IMR-90 (cell line): ENCODE measurements at regions not wholly inside any gene's neighbourhood (a gene's known extent, or its start where the extent isn't known, plus 50 kb on each side); places are given as distances from the start of the nearest gene placed in this dataset.

Experiments used
- ATAC-seq: fragments of 200-7000 bp; cut with Tn5 transposase; 2 replicates; pipeline ENCODE4 v1.9.1; 2020; ENCODE audit warnings: low read depth, mild to moderate bottlenecking, moderate library complexity
- BruUV-seq: library from RNA; stranded (reverse); fragments of 400-500 nt; replicated peaks from 2 replicates; lab custom pipeline; 2021; lab: Mats Ljungman, UMichigan
- CTCF ChIA-PET: fragments of 300-600 bp; formaldehyde crosslinking; extraction: SDS; loops from one replicate; lab custom pipeline; 2021; ENCODE audit warnings: antibody characterized with exemption; lab: Yijun Ruan, JAX
- POLR2A ChIA-PET: fragments of 300-600 bp; sonication (Branson Sonifier 250); formaldehyde crosslinking; loops from one replicate; lab custom pipeline; 2022; ENCODE audit warnings: antibody characterized with exemption; ENCODE audit not compliant: unreplicated experiment; lab: Charles Lee
- DNase-seq: peaks from one replicate; pipeline ENCODE4 v3.0.0; 2013
- H2AFZ ChIP-seq: replicated peaks from 2 replicates; pipeline ENCODE3; 2013; ENCODE audit warnings: low read length, mild to moderate bottlenecking; ENCODE audit not compliant: poor library complexity
- H2AK5ac ChIP-seq: 2 replicates; pipeline ENCODE4 v1.6.1; 2013; ENCODE audit warnings: low read depth, low read length, inconsistent platforms
- H2AK9ac ChIP-seq: replicated peaks from 2 replicates; pipeline ENCODE3; 2013; ENCODE audit warnings: mild to moderate bottlenecking, low read depth, low read length, moderate library complexity; ENCODE audit not compliant: poor library complexity
- H2BK120ac ChIP-seq: 2 replicates; pipeline ENCODE4 v1.6.1; 2013; ENCODE audit warnings: low read depth, low read length, inconsistent platforms
- H2BK15ac ChIP-seq: 3 replicates; pipeline ENCODE4 v1.6.1; 2013; ENCODE audit warnings: low read depth, low read length, inconsistent platforms
- H2BK20ac ChIP-seq: 2 replicates; pipeline ENCODE4 v1.6.1; 2013; ENCODE audit warnings: low read depth, mild to moderate bottlenecking, inconsistent platforms, low read length, moderate library complexity
- H2BK5ac ChIP-seq: 2 replicates; pipeline ENCODE4 v1.6.1; 2013; ENCODE audit warnings: mild to moderate bottlenecking, low read depth, low read length, inconsistent platforms; ENCODE audit not compliant: poor library complexity, severe bottlenecking
- H3K14ac ChIP-seq: replicated peaks from 2 replicates; pipeline ENCODE4 v1.6.1; 2013; ENCODE audit warnings: low read depth, low read length, inconsistent platforms
- H3K18ac ChIP-seq: 2 replicates; pipeline ENCODE4 v1.6.1; 2013; ENCODE audit warnings: low read depth, low read length, control low read depth
- H3K23ac ChIP-seq: 2 replicates; pipeline ENCODE4 v1.6.1; 2013; ENCODE audit warnings: low read depth, low read length, inconsistent platforms
- H3K27ac ChIP-seq: 2 replicates; pipeline ENCODE4 v1.5.1; 2013; ENCODE audit warnings: mild to moderate bottlenecking, control low read depth, low read length; ENCODE audit not compliant: insufficient read depth
- H3K27me3 ChIP-seq: 2 replicates; pipeline ENCODE4 v1.6.1; 2013; ENCODE audit warnings: low read length; ENCODE audit not compliant: control insufficient read depth, insufficient read depth
- H3K36me3 ChIP-seq: 2 replicates; pipeline ENCODE4 v1.6.1; 2013; ENCODE audit warnings: low read length, mixed read lengths; ENCODE audit not compliant: control insufficient read depth, insufficient read depth
- H3K4ac ChIP-seq: 2 replicates; pipeline ENCODE4 v1.6.1; 2013; ENCODE audit warnings: low read depth, low read length, inconsistent platforms
- H3K4me1 ChIP-seq: 2 replicates; pipeline ENCODE4 v1.6.1; 2013; ENCODE audit warnings: low read length, mixed read lengths; ENCODE audit not compliant: control insufficient read depth, insufficient read depth
- H3K4me2 ChIP-seq: 2 replicates; pipeline ENCODE4 v1.6.1; 2013; ENCODE audit warnings: low read depth, mild to moderate bottlenecking, control low read depth, low read length, moderate library complexity
- H3K4me3 ChIP-seq: 2 replicates; pipeline ENCODE4 v1.5.1; 2013; ENCODE audit warnings: low read depth, mild to moderate bottlenecking, control low read depth, low read length, moderate library complexity; ENCODE audit not compliant: insufficient read depth
- H3K56ac ChIP-seq: 2 replicates; pipeline ENCODE4 v1.6.1; 2013; ENCODE audit warnings: low read length, inconsistent platforms; ENCODE audit not compliant: insufficient read depth; ENCODE audit errors: extremely low read depth
- H3K79me1 ChIP-seq, 2 experiments: 2 replicates each; pipeline ENCODE4 v1.6.1; 2013; ENCODE audit warnings: low read length in 2 of 2, inconsistent platforms in 1 of 2, low read depth in 1 of 2
- H3K9ac ChIP-seq: 2 replicates; pipeline ENCODE4 v1.6.1; 2013; ENCODE audit warnings: low read depth, low read length, control low read depth
- H3K9me1 ChIP-seq: 2 replicates; pipeline ENCODE4 v1.6.1; 2013; ENCODE audit warnings: low read length, inconsistent platforms; ENCODE audit not compliant: insufficient read depth
- H3K9me3 ChIP-seq: 2 replicates; pipeline ENCODE4 v1.6.1; 2013; ENCODE audit warnings: low read length; ENCODE audit not compliant: control insufficient read depth, insufficient read depth
- H4K20me1 ChIP-seq: 2 replicates; pipeline ENCODE4 v1.6.1; 2013; ENCODE audit warnings: low read length, inconsistent platforms; ENCODE audit not compliant: insufficient read depth
- H4K5ac ChIP-seq: 2 replicates; pipeline ENCODE4 v1.6.1; 2013; ENCODE audit warnings: mild to moderate bottlenecking, low read depth, low read length, control low read depth
- H4K8ac ChIP-seq, 2 experiments: 2 replicates each; pipeline ENCODE4 v1.6.1; 2013; ENCODE audit warnings: low read depth in 2 of 2, low read length in 2 of 2, control low read depth in 1 of 2, inconsistent platforms in 1 of 2
- H4K91ac ChIP-seq: 2 replicates; pipeline ENCODE4 v1.6.1; 2013; ENCODE audit warnings: low read depth, low read length, inconsistent platforms; ENCODE audit not compliant: insufficient read depth
- BHLHE40 ChIP-seq: fragments of 150-350 bp; IDR thresholded peaks from 2 replicates; pipeline ENCODE4 v1.6.1; 2016; ENCODE audit warnings: mild to moderate bottlenecking, low read depth, low read length
- CEBPB ChIP-seq: IDR thresholded peaks from 2 replicates; pipeline ENCODE4 v1.6.1; 2012; ENCODE audit warnings: low read depth, low read length, improper control_type of control experiment
- MAFK ChIP-seq: IDR thresholded peaks from 2 replicates; pipeline ENCODE4 v1.6.1; 2012; ENCODE audit warnings: low read depth, low read length, improper control_type of control experiment
- MAZ ChIP-seq: IDR thresholded peaks from 2 replicates; pipeline ENCODE4 v1.6.1; 2012; ENCODE audit warnings: low read depth, mild to moderate bottlenecking, low read length, improper control_type of control experiment, moderate library complexity, borderline replicate concordance
- MXI1 ChIP-seq: IDR thresholded peaks from 2 replicates; pipeline ENCODE4 v1.6.1; 2012; ENCODE audit warnings: low read depth, mild to moderate bottlenecking, low read length, moderate library complexity, borderline replicate concordance
- NFE2L2 ChIP-seq: fragments of 150-350 bp; IDR thresholded peaks from 2 replicates; pipeline ENCODE4 v1.6.1; 2016; ENCODE audit warnings: low read depth, mild to moderate bottlenecking, low read length
- RAD21 ChIP-seq: IDR thresholded peaks from 2 replicates; pipeline ENCODE4 v1.6.1; 2012; ENCODE audit warnings: low read length, improper control_type of control experiment
- RFX5 ChIP-seq: IDR thresholded peaks from 2 replicates; pipeline ENCODE4 v1.8.0; 2012; ENCODE audit warnings: low read depth, mild to moderate bottlenecking, low read length, moderate library complexity
- SMC3 ChIP-seq: fragments of 150-350 bp; IDR thresholded peaks from 2 replicates; pipeline ENCODE4 v1.6.1; 2016; ENCODE audit warnings: low read depth, mild to moderate bottlenecking, antibody characterized with exemption, low read length, moderate library complexity
- WGBS, 2 experiments: methylation state at CpG; one replicate each; pipeline versions ENCODE4 v1.1.5 to v1.1.7; 2013; ENCODE audit warnings: missing lambda C conversion rate in 2 of 2; ENCODE audit not compliant: insufficient read length in 1 of 2; ENCODE audit errors: extremely low coverage in 2 of 2; 5-methylcytosine and 5-hydroxymethylcytosine counted together
- dilution Hi-C: fragments of 300-500 bp; cut with HindIII; formaldehyde crosslinking; loops from one replicate; pipeline ENCODE4 v1.14.3; 2018; ENCODE audit warnings: low sequenced_read_pairs; ENCODE audit not compliant: unreplicated experiment
- in situ Hi-C: fragments of 300-500 bp; cut with MboI; formaldehyde crosslinking; loops from 3 replicates; pipeline ENCODE4 v1.14.3; 2019; ENCODE audit warnings: low sequenced_read_pairs, inconsistent platforms, mixed read lengths
- intact Hi-C: fragments of 100-400 bp; cut with micrococcal nuclease; formaldehyde crosslinking; loops from 2 replicates; pipeline ENCODE4 v1.10.0; 2022
- TF ChIP-seq, protein P1 (sequence below): conservative IDR thresholded peaks from 2 replicates; pipeline ENCODE4 v1.5.1; 2012; ENCODE audit warnings: mild to moderate bottlenecking, low read depth, low read length, improper control_type of control experiment

DNA sequence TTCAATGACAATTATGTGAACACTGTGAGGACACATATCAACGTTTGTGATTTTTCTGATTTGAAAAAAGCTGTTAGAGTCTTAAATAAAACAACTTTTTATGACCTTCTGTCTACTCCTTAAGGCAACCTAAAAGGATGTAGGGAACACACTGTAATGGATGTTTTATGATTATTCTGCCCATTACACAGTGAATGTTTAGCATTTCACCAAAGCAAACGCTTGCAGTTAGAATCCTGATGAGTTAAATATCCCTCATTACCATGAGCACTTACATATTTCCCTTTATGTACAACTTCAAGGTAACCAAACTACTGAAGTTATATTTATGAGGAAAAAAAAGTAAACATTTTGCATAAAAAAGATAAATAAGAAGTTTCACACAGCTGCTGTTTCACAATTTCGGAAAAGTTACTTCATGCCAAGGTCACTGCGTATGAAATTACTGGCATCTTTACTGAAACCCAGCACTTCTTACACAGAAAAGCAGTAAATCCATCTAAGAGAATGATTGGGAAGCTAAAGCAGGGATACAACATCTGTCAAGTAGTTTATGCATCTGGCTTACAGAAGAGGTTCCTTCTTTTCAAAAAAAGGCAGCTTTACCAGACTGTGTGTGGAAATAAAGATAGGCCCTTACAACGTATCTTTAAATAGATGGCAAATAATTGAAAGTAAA is 733.7 kb upstream of the ATXN8OS start:
- BruUV-seq: no TSS peak

More for the DNA sequence above, 733.7 kb upstream of the ATXN8OS start:
- no peak overlapping the region for H3K23ac ChIP-seq
- no peaks in the 10 kb centered on the region for H3K4me1 ChIP-seq
- H2AFZ ChIP-seq: no peak overlapping the region
- no peak overlapping the region for H2BK15ac ChIP-seq
- no peak overlapping the region for H2BK20ac ChIP-seq
- no peak overlapping the region for H3K27ac ChIP-seq
- POLR2A ChIA-PET: no interaction called here
- dilution Hi-C loops: no loop called here
- intact Hi-C loops: no loop called here
- H4K5ac ChIP-seq: no peak overlapping the region
- H2BK120ac ChIP-seq: no peak overlapping the region
- no peak overlapping the region for H3K4me3 ChIP-seq
- no peaks in the 10 kb centered on the region for H3K9me1 ChIP-seq
- no peaks in the 10 kb centered on the region for H4K20me1 ChIP-seq
- ATAC-seq (no peak), DNase-seq (no peak)
- no peak overlapping the region for H3K14ac ChIP-seq
- 0 out of 2 replicates have a peak, but pooled peaks cover 3% of the 10 kb centered on the region for H3K9me3 ChIP-seq
- no peaks in the 10 kb centered on the region for H3K36me3 ChIP-seq
- no peak overlapping the region for H2BK5ac ChIP-seq
- H3K4me2 ChIP-seq: no peak overlapping the region
- H3K9ac ChIP-seq: no peak overlapping the region
- H4K91ac ChIP-seq: no peak overlapping the region
- no peaks in the 10 kb centered on the region for H3K27me3 ChIP-seq
- H4K8ac ChIP-seq: no peak overlapping the region
- no peak overlapping the region for H3K56ac ChIP-seq
- H2AK5ac ChIP-seq: no peak overlapping the region
- TF ChIP-seq SMC3 (no peak), MXI1 (no peak), MAFK (no peak), CEBPB (no peak), RAD21 (no peak), NFE2L2 (no peak), RFX5 (no peak), MAZ (no peak), BHLHE40 (no peak)
- TF ChIP-seq, protein P1, sequence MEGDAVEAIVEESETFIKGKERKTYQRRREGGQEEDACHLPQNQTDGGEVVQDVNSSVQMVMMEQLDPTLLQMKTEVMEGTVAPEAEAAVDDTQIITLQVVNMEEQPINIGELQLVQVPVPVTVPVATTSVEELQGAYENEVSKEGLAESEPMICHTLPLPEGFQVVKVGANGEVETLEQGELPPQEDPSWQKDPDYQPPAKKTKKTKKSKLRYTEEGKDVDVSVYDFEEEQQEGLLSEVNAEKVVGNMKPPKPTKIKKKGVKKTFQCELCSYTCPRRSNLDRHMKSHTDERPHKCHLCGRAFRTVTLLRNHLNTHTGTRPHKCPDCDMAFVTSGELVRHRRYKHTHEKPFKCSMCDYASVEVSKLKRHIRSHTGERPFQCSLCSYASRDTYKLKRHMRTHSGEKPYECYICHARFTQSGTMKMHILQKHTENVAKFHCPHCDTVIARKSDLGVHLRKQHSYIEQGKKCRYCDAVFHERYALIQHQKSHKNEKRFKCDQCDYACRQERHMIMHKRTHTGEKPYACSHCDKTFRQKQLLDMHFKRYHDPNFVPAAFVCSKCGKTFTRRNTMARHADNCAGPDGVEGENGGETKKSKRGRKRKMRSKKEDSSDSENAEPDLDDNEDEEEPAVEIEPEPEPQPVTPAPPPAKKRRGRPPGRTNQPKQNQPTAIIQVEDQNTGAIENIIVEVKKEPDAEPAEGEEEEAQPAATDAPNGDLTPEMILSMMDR: no peak
- H3K18ac ChIP-seq: no peak overlapping the region
- WGBS, 2 experiments: no CpG with 5 or more reads among the region's 5 CpGs
- CTCF ChIA-PET: no interaction called here
- in situ Hi-C loops: no loop called here
- no peak overlapping the region for H2AK9ac ChIP-seq
- H3K79me1 ChIP-seq: no peaks in the 10 kb centered on the region
- H3K4ac ChIP-seq: no peak overlapping the region
